Pancreas (tissue), 10 donors: ENCODE measurements at regions not wholly inside any gene's neighbourhood (a gene's known extent, or its start where the extent isn't known, plus 50 kb on each side); places are given as distances from the start of the nearest gene placed in this dataset.

Experiments
- ATAC-seq, 4 donors: fragments of 200-7000 bp; cut with Tn5 transposase; one replicate each; pipeline versions ENCODE4 v1.8.0 to v1.9.1; 2020; ENCODE audit warnings: mild to moderate bottlenecking in 4 of 4, moderate library complexity in 4 of 4
- DNase-seq, 6 donors: peaks; one replicate each; pipeline ENCODE4 v3.0.0-alpha.2; 2020
- FAIRE-seq: peaks from 2 replicates; lab custom pipeline; 2012; peaks lifted over from hg19 to GRCh38; lab: Jason Lieb, UNC
- H3K27ac ChIP-seq, 4 donors: fragments of 200-600 bp; sonication (generic); 1 replicate in 3 of 4; 2 replicates in 1 of 4; pipeline versions ENCODE4 v1.5.0 to v1.8.0; 2020
- H3K27me3 ChIP-seq, 4 donors: fragments of 200-600 bp; one replicate each; pipeline ENCODE4 v1.8.0; 2021
- H3K36me3 ChIP-seq, 3 donors: fragments of 200-600 bp; sonication (generic) in 1 of 3; one replicate each; pipeline versions ENCODE4 v1.5.0 to v1.8.0; 2020 to 2021
- H3K4me1 ChIP-seq, 3 donors: fragments of 200-600 bp; one replicate each; pipeline ENCODE4 v1.8.0; 2021
- H3K4me3 ChIP-seq, 4 donors: fragments of 200-600 bp; sonication (generic) in 2 of 4; one replicate each; pipeline versions ENCODE4 v1.5.0 to v1.8.0; 2020 to 2021
- H3K9me3 ChIP-seq, 4 donors: fragments of 200-600 bp; one replicate each; pipeline ENCODE4 v1.8.0; 2021
- WGBS, 2 donors: extraction: QIAGEN DNeasy Blood & Tissue Kit; methylation state at CpG; one replicate each; pipeline ENCODE4 v1.1.7; 2013; 5-methylcytosine and 5-hydroxymethylcytosine counted together
- intact Hi-C, 3 donors: fragments of 100-400 bp; cut with DNase I; formaldehyde crosslinking; loops; one replicate each; pipeline versions ENCODE4 v1.11.1 to v1.14.2; 2022
- TF ChIP-seq, protein P1 (sequence below), 4 donors: fragments of 200-600 bp; sonication (generic) in 3 of 4; IDR thresholded peaks; one replicate each; pipeline versions ENCODE4 v1.5.0 to v1.8.0; 2021; ENCODE audit warnings: antibody characterized with exemption in 4 of 4
- donor health status: healthy with polysubstance abuse.
- donor health status: DM: no; HTN: no; CAD: no; lungs with moderate emphysema.
- donor health status: DM: no; HTN: no; CAD: no.
- donor health status: control.
- donor health status: control.
- donor health status: Bipolar disorder and iron deficiency.
- donor health status: DM: yes; HTN: yes; CAD: no.
- donor health status: DM: no; HTN: no; CAD: no.
- donor health status: DM: no; HTN: no; CAD: no.
- donor health status: DM: yes; HTN: yes; CAD: no.

DNA sequence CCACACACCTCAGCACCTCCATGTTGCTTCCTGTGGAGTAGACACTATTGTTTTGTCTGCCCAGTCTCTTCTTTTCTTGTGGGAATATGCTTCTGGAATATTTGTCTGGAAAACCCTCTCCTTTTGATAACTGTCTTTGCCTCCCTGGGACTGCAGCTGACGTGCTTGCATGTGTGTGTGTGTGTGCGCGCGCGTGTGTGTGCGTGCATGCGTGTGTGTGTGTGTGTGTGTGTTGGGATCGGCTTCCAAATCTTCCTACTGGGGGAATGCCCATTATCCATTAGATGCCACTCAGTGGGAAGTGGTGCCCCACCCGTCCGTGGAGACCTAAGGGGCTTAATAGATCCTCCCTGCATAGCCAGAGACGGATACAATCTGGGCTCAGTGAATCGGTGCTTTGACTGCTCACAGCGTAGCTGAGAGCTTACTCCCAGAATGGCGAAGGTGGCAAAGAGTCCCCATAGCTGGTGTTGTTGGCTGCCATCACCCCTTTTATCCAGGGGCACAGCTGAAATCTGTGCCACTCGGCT, 86.9 kb downstream of the RRM2 start:
- intact Hi-C loops: no loop called here
- FAIRE-seq (no peak), ATAC-seq (no peak), DNase-seq (no peak)
- H3K4me3 ChIP-seq: no peak overlapping the region
- TF ChIP-seq, protein P1, sequence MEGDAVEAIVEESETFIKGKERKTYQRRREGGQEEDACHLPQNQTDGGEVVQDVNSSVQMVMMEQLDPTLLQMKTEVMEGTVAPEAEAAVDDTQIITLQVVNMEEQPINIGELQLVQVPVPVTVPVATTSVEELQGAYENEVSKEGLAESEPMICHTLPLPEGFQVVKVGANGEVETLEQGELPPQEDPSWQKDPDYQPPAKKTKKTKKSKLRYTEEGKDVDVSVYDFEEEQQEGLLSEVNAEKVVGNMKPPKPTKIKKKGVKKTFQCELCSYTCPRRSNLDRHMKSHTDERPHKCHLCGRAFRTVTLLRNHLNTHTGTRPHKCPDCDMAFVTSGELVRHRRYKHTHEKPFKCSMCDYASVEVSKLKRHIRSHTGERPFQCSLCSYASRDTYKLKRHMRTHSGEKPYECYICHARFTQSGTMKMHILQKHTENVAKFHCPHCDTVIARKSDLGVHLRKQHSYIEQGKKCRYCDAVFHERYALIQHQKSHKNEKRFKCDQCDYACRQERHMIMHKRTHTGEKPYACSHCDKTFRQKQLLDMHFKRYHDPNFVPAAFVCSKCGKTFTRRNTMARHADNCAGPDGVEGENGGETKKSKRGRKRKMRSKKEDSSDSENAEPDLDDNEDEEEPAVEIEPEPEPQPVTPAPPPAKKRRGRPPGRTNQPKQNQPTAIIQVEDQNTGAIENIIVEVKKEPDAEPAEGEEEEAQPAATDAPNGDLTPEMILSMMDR (IDR thresholded peaks at IDR 0.05): no peak
- H3K27me3 ChIP-seq: no peaks in the 10 kb centered on the region
- no peaks in the 10 kb centered on the region for H3K4me1 ChIP-seq
- WGBS, 2 donors: 88 to 90% methylated on average over 15 of the region's 15 CpGs
- no peaks in the 10 kb centered on the region for H3K36me3 ChIP-seq
- no peaks in the 10 kb centered on the region for H3K9me3 ChIP-seq
- no peak overlapping the region for H3K27ac ChIP-seq

DNA sequence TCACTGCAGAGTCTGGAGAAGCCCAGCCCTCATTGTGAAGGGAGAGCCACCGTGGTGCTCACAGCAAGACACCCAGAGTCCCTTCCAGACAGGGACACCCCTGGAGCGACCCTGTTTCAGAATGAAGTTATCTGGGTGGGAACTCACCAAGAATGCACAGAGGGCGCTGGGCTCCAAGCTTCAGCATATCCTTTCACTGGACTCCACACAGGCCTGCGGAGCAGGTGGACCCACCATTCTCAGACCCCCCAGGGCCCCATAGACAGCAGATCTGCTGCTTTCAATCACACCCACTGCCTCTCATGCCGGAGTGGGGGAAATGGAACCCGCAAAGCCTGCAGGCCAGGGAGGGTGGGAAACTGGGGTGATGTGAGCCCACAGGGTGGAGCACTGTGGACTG, 87.8 kb downstream of the RRM2 start:
- 97 to 98% methylated on average over 6 of the region's 6 CpGs for WGBS, 2 donors
- TF ChIP-seq, protein P1 (IDR thresholded peaks at IDR 0.05): no peak
- no peak for FAIRE-seq

DNA sequence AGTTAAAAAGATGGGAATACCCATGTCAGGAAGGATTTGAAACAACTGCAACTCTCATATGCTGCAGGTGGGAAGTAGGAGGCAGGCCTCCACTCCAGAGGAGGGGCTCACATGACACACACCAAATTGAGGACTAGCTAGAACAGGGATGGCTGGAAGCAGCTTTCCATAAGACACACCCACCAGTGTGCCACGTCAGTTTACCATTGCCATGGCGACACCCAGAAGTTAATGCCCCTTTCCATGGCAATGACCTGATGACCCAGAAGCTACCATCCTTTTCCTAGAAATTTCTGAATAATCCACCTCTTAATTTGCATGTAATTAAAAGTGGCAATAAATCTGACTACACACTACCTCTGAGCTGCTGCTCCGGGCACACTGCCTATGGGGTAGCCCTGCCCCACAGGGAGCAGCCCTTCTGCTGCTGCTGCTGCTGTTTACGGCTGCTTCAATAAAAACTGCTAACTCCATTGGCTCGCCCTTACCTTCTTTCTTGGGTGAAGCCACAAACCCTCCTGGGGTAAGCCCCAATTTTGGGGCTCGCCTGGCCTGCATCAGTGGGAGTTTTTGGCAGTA, 89.4 kb downstream of the RRM2 start:
- no peaks in the 10 kb centered on the region for H3K9me3 ChIP-seq
- no peak overlapping the region for H3K4me3 ChIP-seq
- H3K27me3 ChIP-seq: no peaks in the 10 kb centered on the region
- FAIRE-seq (no peak), DNase-seq (no peak), ATAC-seq (no peak)
- H3K27ac ChIP-seq: no peak overlapping the region
- TF ChIP-seq, protein P1 (IDR thresholded peaks at IDR 0.05): no peak
- no peaks in the 10 kb centered on the region for H3K36me3 ChIP-seq
- H3K4me1 ChIP-seq: no peaks in the 10 kb centered on the region
- WGBS, 2 donors: 93% methylated on average over 6 of the region's 6 CpGs
- intact Hi-C loops: no loop called here

More for the DNA sequence above, 87.8 kb downstream of the RRM2 start:
- DNase-seq: no peak
- H3K9me3 ChIP-seq: no peaks in the 10 kb centered on the region
- no peaks in the 10 kb centered on the region for H3K4me1 ChIP-seq
- no peaks in the 10 kb centered on the region for H3K27me3 ChIP-seq
- no peak for ATAC-seq
- H3K4me3 ChIP-seq: no peak overlapping the region
- intact Hi-C loops: no loop called here
- no peaks in the 10 kb centered on the region for H3K36me3 ChIP-seq
- no peak overlapping the region for H3K27ac ChIP-seq

GRCh38 chr2:10212827-10213226, 89.9 kb upstream of the HPCAL1 start:
- Histone ChIP-seq H3K9me3 (no peaks in the 10 kb centered on the region), H3K4me1 (no peaks in the 10 kb centered on the region), H3K27ac (no peak overlapping the region), H3K27me3 (no peaks in the 10 kb centered on the region), H3K4me3 (no peak overlapping the region), H3K36me3 (no peaks in the 10 kb centered on the region)
- WGBS, 2 donors: 89 to 91% methylated on average over 4 of the region's 4 CpGs
- TF ChIP-seq, protein P1 (IDR thresholded peaks at IDR 0.05): no peak
- intact Hi-C loops: no loop called here
- DNase-seq (no peak), FAIRE-seq (no peak), ATAC-seq (no peak)

- H3K27me3 ChIP-seq: no peaks in the 10 kb centered on the region
- H3K27ac ChIP-seq: no peak overlapping the region
- 88 to 89% methylated on average over 8 of the region's 8 CpGs for WGBS, 2 donors
- no peak for FAIRE-seq
- no peaks in the 10 kb centered on the region for H3K4me1 ChIP-seq
- H3K4me3 ChIP-seq: no peak overlapping the region
- no peaks in the 10 kb centered on the region for H3K36me3 ChIP-seq
- TF ChIP-seq, protein P1 (IDR thresholded peaks at IDR 0.05): no peak
- no peaks in the 10 kb centered on the region for H3K9me3 ChIP-seq
- intact Hi-C loops: no loop called here
- peak in 1 of 6 donors; percentile 33 for DNase-seq
- no peak for ATAC-seq
Observed at GRCh38 chr2:10214179-10214578, 88.5 kb upstream of the HPCAL1 start.
